Gastrocnemius medialis (tissue), 4 donors: ENCODE measurements at regions not wholly inside any gene's neighbourhood (a gene's known extent, or its start where the extent isn't known, plus 50 kb on each side); places are given as distances from the start of the nearest gene placed in this dataset.

ENCODE experiments used
- CTCF ChIP-seq, 5 experiments: fragments of 450-650 bp in 3 of 5; fragments of 200-600 bp in 2 of 5; sonication (generic) in 2 of 5; IDR thresholded peaks in 4 of 5; conservative IDR thresholded peaks in 1 of 5; 1 replicate in 4 of 5; 2 replicates in 1 of 5; pipeline ENCODE4 v1.5.1; 2016 to 2019; ENCODE audit warnings: antibody characterized with exemption in 5 of 5, mild to moderate bottlenecking in 3 of 5, moderate library complexity in 3 of 5
- POLR2A ChIP-seq, 2 donors: fragments of 450-650 bp; IDR thresholded peaks; one replicate each; pipeline ENCODE4 v1.6.1; 2017; ENCODE audit warnings: antibody characterized with exemption in 2 of 2, mild to moderate bottlenecking in 2 of 2, moderate library complexity in 2 of 2

GRCh38 chr10:60679388-60679990, 98.8 kb upstream of the CDK1 start:
- TF ChIP-seq CTCF (IDR thresholded peaks at IDR 0.05 in 4 of 5, conservative IDR thresholded peaks at IDR 0.05 in 1 of 5): no peak
- no peak for TF ChIP-seq POLR2A (IDR thresholded peaks at IDR 0.05)
